ENCODE measurements at regions not wholly inside any gene's neighbourhood (a gene's known extent, or its start where the extent isn't known, plus 50 kb on each side); places are given as distances from the start of the nearest gene placed in this dataset.
"Not testable (repeated sequence)": the region's sequence is repeated elsewhere in the genome, so short reads cannot be mapped to it uniquely, and the experiment has no call there.

- CTCF ChIA-PET (ENCODE audit: low intra/inter-chr PET ratio); FAIRE-seq; H2AFZ ChIP-seq (ENCODE audit: low read depth, low read length); intact Hi-C loops (cut with micrococcal nuclease); BruUV-seq (replicated peaks); H3K9me3 ChIP-seq (replicated peaks; ENCODE audit: control insufficient read depth, insufficient read depth, low read depth, low read length); ATAC-seq; in situ Hi-C loops (cut with MboI); H3K4me1 ChIP-seq (replicated peaks in 1 of 2; ENCODE audit: control insufficient read depth in 2 of 2, insufficient read depth in 2 of 2, low read length in 2 of 2); H3K9ac ChIP-seq (ENCODE audit: insufficient read depth in 1 of 2, low read depth in 2 of 2, low read length in 2 of 2); H3K9me1 ChIP-seq (ENCODE audit: control insufficient read depth, insufficient read depth, low read length); H4K20me1 ChIP-seq (replicated peaks; ENCODE audit: control insufficient read depth, insufficient read depth, low read length); H3K27ac ChIP-seq (ENCODE audit: extremely low read depth, low read depth, low read length); H3K79me2 ChIP-seq (ENCODE audit: control insufficient read depth, insufficient read depth, low read length); H3K4me3 ChIP-seq; H3K36me3 ChIP-seq (ENCODE audit: control insufficient read depth, insufficient read depth, low read length); TF ChIP-seq JUND (tag; IDR thresholded peaks at IDR 0.05; ENCODE audit: borderline replicate concordance, low read depth, low read length): not testable (repeated sequence)
- POLR2A ChIA-PET, result interaction anchor here (0.5 to 0.7 kb wide), 2 partner anchors 20 to 188 kb away, joined by 3 read pairs; no protein-coding TSS in a partner anchor
- peaks cover 6 to 24% of the 10 kb centered on the region in 2 experiments; a peak in 4 of 5 replicates for H3K27me3 ChIP-seq (ENCODE audit: control insufficient read depth in 2 of 2, insufficient read depth in 2 of 2, low read length in 2 of 2)
- peak overlapping the region; percentile 18; the same call in 1 of the 2 replicates for H3K4me2 ChIP-seq (ENCODE audit: insufficient read depth, low read length)
- WGBS (ENCODE audit: insufficient coverage, low coverage, missing lambda C conversion rate), result 20% methylated on average over 7 of the region's 7 CpGs
- DNase-seq (ENCODE audit: extremely low read depth in 1 of 4, low spot score in 3 of 4), result peak in 1 of 4 experiments; percentile 25
- TF ChIP-seq CBFA2T2 (conservative IDR thresholded peaks at IDR 0.05) (peak; percentile 34; the same call in 1 of the 2 replicates), MAFG (tag; conservative IDR thresholded peaks at IDR 0.05) (peak; percentile 83), BHLHE40 (IDR thresholded peaks at IDR 0.05; ENCODE audit: low read length) (peak; percentile 76), ZNF316 (IDR thresholded peaks at IDR 0.05) (peak; percentile 88), USF2 (CRISPR knock-in tag; IDR thresholded peaks at IDR 0.05) (peak; percentile 85), C11orf30 (IDR thresholded peaks at IDR 0.05; ENCODE audit: low read depth) (peak; percentile 84), NFE2 (IDR thresholded peaks at IDR 0.05; ENCODE audit: low read depth) (peak; percentile 85), FOSL1 (tag; conservative IDR thresholded peaks at IDR 0.05) (peak; percentile 62), DACH1 (IDR thresholded peaks at IDR 0.05; ENCODE audit: partially characterized antibody) (peak; percentile 45), MAFK (IDR thresholded peaks at IDR 0.05; ENCODE audit: low read length) (0 out of 2 replicates have a peak, but pooled peaks have one; percentile 26), CBFA2T3 (IDR thresholded peaks at IDR 0.05) (peak; percentile 18; the same call in 1 of the 2 replicates), USF1 (CRISPR knock-in tag; IDR thresholded peaks at IDR 0.05) (peak; percentile 49), ARID1B (IDR thresholded peaks at IDR 0.05) (peak; percentile 19; the same call in 1 of the 2 replicates), TFAP4 (CRISPR knock-in tag; IDR thresholded peaks at IDR 0.05; ENCODE audit: borderline replicate concordance) (peak; percentile 70; the same call in 1 of the 2 replicates), MITF (IDR thresholded peaks at IDR 0.05) (0 out of 2 replicates have a peak, but pooled peaks have one; percentile 16), JUND (IDR thresholded peaks at IDR 0.05; ENCODE audit: borderline replicate concordance, low read depth, low read length) (peak; percentile 39; the same call in 1 of the 2 replicates), PTTG1 (tag; IDR thresholded peaks at IDR 0.05; ENCODE audit: low read depth) (peak; percentile 56; the same call in 1 of the 2 replicates)
These were observed 97.5 kb downstream of the ZNF664 start for GRCh38 chr12:124070394-124071074.
